ENCODE measurements at regions not wholly inside any gene's neighbourhood (a gene's known extent, or its start where the extent isn't known, plus 50 kb on each side); places are given as distances from the start of the nearest gene placed in this dataset.
A peak's percentile ranks its signal among the peaks of the same experiment; 100 is the strongest.
"Not testable (repeated sequence)": the region's sequence is repeated elsewhere in the genome, so short reads cannot be mapped to it uniquely, and the experiment has no call there.

- DNase-seq = peak; percentile 73
These were observed 604.7 kb downstream of the PTPRC start for GRCh38 chr1:199243423-199244061.

GRCh38 chr1:199245946-199246345 lies 607.1 kb downstream of the PTPRC start:
- no peak for DNase-seq

GRCh38 chr1:199246716-199247115 lies 607.9 kb downstream of the PTPRC start:
- DNase-seq = no peak

- DNase-seq = no peak
These were observed 609.1 kb downstream of the PTPRC start for GRCh38 chr1:199247891-199248290.

GRCh38 chr1:199254040-199254439 lies 615.2 kb downstream of the PTPRC start:
- DNase-seq = not testable (repeated sequence)

GRCh38 chr1:199261328-199261727 lies 622.5 kb downstream of the PTPRC start:
- no peak for DNase-seq

GRCh38 chr1:199264283-199264682 lies 625.4 kb downstream of the PTPRC start:
- no peak for DNase-seq

GRCh38 chr1:199264911-199265310 lies 626.1 kb downstream of the PTPRC start:
- DNase-seq = no peak

- no peak for DNase-seq
These were observed 626.5 kb downstream of the PTPRC start for GRCh38 chr1:199265319-199265718.

- no peak for DNase-seq
These were observed 630.4 kb downstream of the PTPRC start for GRCh38 chr1:199269241-199269640.

GRCh38 chr1:199272139-199272544 lies 633.3 kb downstream of the PTPRC start:
- DNase-seq = no peak

GRCh38 chr1:199272628-199273086 lies 633.8 kb downstream of the PTPRC start:
- no peak for DNase-seq

- no peak for DNase-seq
These were observed 635.1 kb downstream of the PTPRC start for GRCh38 chr1:199273837-199274379.

- peak; percentile 84 for DNase-seq
These were observed 640.2 kb downstream of the PTPRC start for GRCh38 chr1:199279067-199279466.

GRCh38 chr1:199279872-199280645 lies 641.2 kb downstream of the PTPRC start:
- DNase-seq = no peak

- peak; percentile 36 for DNase-seq
These were observed 644.0 kb downstream of the PTPRC start for GRCh38 chr1:199282751-199283305.

- peak; percentile 2 for DNase-seq
These were observed 645.0 kb downstream of the PTPRC start for GRCh38 chr1:199283794-199284193.

GRCh38 chr1:199287206-199287605 lies 648.4 kb downstream of the PTPRC start:
- no peak for DNase-seq

GRCh38 chr1:199287647-199288046 lies 648.8 kb downstream of the PTPRC start:
- DNase-seq = peak; percentile 29

GRCh38 chr1:199290186-199290585 lies 651.3 kb downstream of the PTPRC start:
- no peak for DNase-seq

GRCh38 chr1:199291022-199291740 lies 652.3 kb downstream of the PTPRC start:
- DNase-seq = no peak

GRCh38 chr1:199292896-199293295 lies 654.1 kb downstream of the PTPRC start:
- DNase-seq = no peak

- DNase-seq = no peak
These were observed 656.3 kb downstream of the PTPRC start for GRCh38 chr1:199295107-199295506.

Measured in MV-4-11 (cell line).